HCT116 (cell line): ENCODE measurements at regions not wholly inside any gene's neighbourhood (a gene's known extent, or its start where the extent isn't known, plus 50 kb on each side); places are given as distances from the start of the nearest gene placed in this dataset.

Source experiments
- ATAC-seq: fragments of 200-7000 bp; cut with Tn5 transposase; 2 replicates; pipeline ENCODE4 v1.9.1; 2020; ENCODE audit warnings: mild to moderate bottlenecking, moderate library complexity
- BruUV-seq: library from RNA; stranded (reverse); fragments of 400-500 nt; replicated peaks from 2 replicates; lab custom pipeline; 2021; lab: Mats Ljungman, UMichigan
- CTCF ChIA-PET: fragments of 300-600 bp; sonication (Branson Sonifier 250); formaldehyde crosslinking; loops from one replicate; lab custom pipeline; 2021; ENCODE audit warnings: antibody characterized with exemption; lab: Charles Lee
- POLR2A ChIA-PET: fragments of 300-600, 350-600 bp; sonication (Branson Sonifier 250); formaldehyde crosslinking; loops from one replicate; lab custom pipeline; 2021; ENCODE audit warnings: antibody characterized with exemption; lab: Charles Lee
- RAD21 ChIA-PET, 2 experiments: fragments of 300-600 bp; sonication (Branson Sonifier 250); formaldehyde crosslinking; loops; one replicate each; lab custom pipeline; 2023; ENCODE audit warnings: low total read pairs in 2 of 2; ENCODE audit not compliant: uncharacterized antibody in 2 of 2, unreplicated experiment in 2 of 2, low non-redundant PET in 1 of 2; lab: Charles Lee
- DNase-seq: peaks from one replicate; pipeline ENCODE4 v3.0.0-alpha.2; 2010; ENCODE audit warnings: low read depth, low spot score
- H2AFZ ChIP-seq: fragments of 200-600 bp; shearing (Covaris generic), sonication (generic); 2 replicates; pipeline ENCODE4 v1.6.1; 2017; ENCODE audit warnings: low read depth, mixed run types, mixed read lengths, antibody characterized with exemption, low read length; ENCODE audit not compliant: poor library complexity, severe bottlenecking
- H3K27ac ChIP-seq: 2 replicates; pipeline ENCODE4 v1.5.1; 2012; ENCODE audit warnings: low read depth, low read length
- H3K27me3 ChIP-seq: fragments of 200-600 bp; sonication (generic); 2 replicates; pipeline ENCODE4 v1.6.1; 2016; ENCODE audit warnings: mixed run types, low read length, mixed read lengths; ENCODE audit not compliant: insufficient read depth
- H3K36me3 ChIP-seq, 2 experiments: fragments of 200-500 bp in 1 of 2; fragments of 200-600 bp in 1 of 2; sonication (Bioruptor generic) in 1 of 2; sonication (generic) in 1 of 2; 2 replicates each; pipeline versions ENCODE4 v1.5.1 to v1.6.1; 2014 to 2016; ENCODE audit warnings: low read length in 2 of 2, inconsistent platforms in 1 of 2, mixed read lengths in 1 of 2, mixed run types in 1 of 2; ENCODE audit not compliant: insufficient read depth in 2 of 2, control insufficient read depth in 1 of 2
- H3K4me1 ChIP-seq, 2 experiments: fragments of 200-600 bp in 1 of 2; sonication (generic) in 1 of 2; 2 replicates each; pipeline versions ENCODE4 v1.5.1 to v1.6.1; 2012 to 2017; ENCODE audit warnings: low read length in 2 of 2, inconsistent platforms in 1 of 2, mild to moderate bottlenecking in 1 of 2, mixed read lengths in 1 of 2, mixed run types in 1 of 2, moderate library complexity in 1 of 2; ENCODE audit not compliant: insufficient read depth in 2 of 2, control insufficient read depth in 1 of 2
- H3K4me2 ChIP-seq: fragments of 200-600 bp; sonication (generic); 2 replicates; pipeline ENCODE4 v1.6.1; 2017; ENCODE audit warnings: mixed run types, low read length, mixed read lengths
- H3K4me3 ChIP-seq, 2 experiments: fragments of 200-600 bp in 1 of 2; sonication (generic) in 1 of 2; replicated peaks in 1 of 2; 2 replicates each; pipeline ENCODE4 v1.5.1; 2011 to 2016; ENCODE audit warnings: low read length in 2 of 2, control low read depth in 1 of 2, low read depth in 1 of 2, mild to moderate bottlenecking in 1 of 2, mixed read lengths in 1 of 2, mixed run types in 1 of 2
- H3K79me2 ChIP-seq: fragments of 200-600 bp; sonication (generic); 2 replicates; pipeline ENCODE4 v1.6.1; 2017; ENCODE audit warnings: mild to moderate bottlenecking, mixed run types, low read length, moderate library complexity, mixed read lengths; ENCODE audit not compliant: insufficient read depth
- H3K9ac ChIP-seq: fragments of 200-600 bp; sonication (generic); 2 replicates; pipeline ENCODE4 v1.6.1; 2016; ENCODE audit warnings: low read length, mixed read lengths
- H3K9me2 ChIP-seq: fragments of 200-600 bp; sonication (generic), shearing (Covaris generic); 2 replicates; pipeline ENCODE4 v1.6.1; 2017; ENCODE audit warnings: mixed run types, mild to moderate bottlenecking, moderate library complexity; ENCODE audit not compliant: insufficient read depth
- H3K9me3 ChIP-seq, 2 experiments: fragments of 200-500 bp in 1 of 2; fragments of 200-600 bp in 1 of 2; sonication (Bioruptor generic) in 1 of 2; sonication (generic) in 1 of 2; 2 replicates each; pipeline ENCODE4 v1.6.1; 2014 to 2017; ENCODE audit warnings: low read length in 2 of 2, mixed read lengths in 2 of 2, inconsistent platforms in 1 of 2, low read depth in 1 of 2, mild to moderate bottlenecking in 1 of 2, mixed run types in 1 of 2, moderate library complexity in 1 of 2; ENCODE audit not compliant: control insufficient read depth in 1 of 2, insufficient read depth in 1 of 2
- H4K20me1 ChIP-seq: fragments of 200-600 bp; sonication (generic), shearing (Covaris generic); 2 replicates; pipeline ENCODE4 v1.6.1; 2017; ENCODE audit warnings: mixed run types, mild to moderate bottlenecking, moderate library complexity; ENCODE audit not compliant: insufficient read depth
- ELF1 ChIP-seq: IDR thresholded peaks from 2 replicates; pipeline ENCODE4 v1.6.1; 2012; ENCODE audit warnings: low read depth, borderline replicate concordance
- EZH2phosphoT487 ChIP-seq: fragments of 200-600 bp; IDR thresholded peaks from 2 replicates; pipeline ENCODE4 v1.6.1; 2018; ENCODE audit warnings: antibody characterized with exemption, borderline replicate concordance
- FOSL1 ChIP-seq: IDR thresholded peaks from 2 replicates; pipeline ENCODE4 v1.6.1; 2012; ENCODE audit warnings: low read depth
- RAD21 ChIP-seq: IDR thresholded peaks from 2 replicates; pipeline ENCODE4 v1.6.1; 2012; ENCODE audit warnings: low read depth, mild to moderate bottlenecking
- SIN3A ChIP-seq: IDR thresholded peaks from 2 replicates; pipeline ENCODE4 v1.6.1; 2012; ENCODE audit warnings: low read depth
- TCF7L2 ChIP-seq: IDR thresholded peaks from 2 replicates; pipeline ENCODE4 v1.7.0; 2011; ENCODE audit warnings: borderline replicate concordance, inconsistent platforms; ENCODE audit not compliant: insufficient read depth, insufficient read length; ENCODE audit errors: extremely low read depth
- YY1 ChIP-seq: IDR thresholded peaks from 2 replicates; pipeline ENCODE4 v1.6.1; 2011; ENCODE audit warnings: low read length, low read depth, moderate library complexity, mild to moderate bottlenecking; ENCODE audit not compliant: insufficient replicate concordance; ENCODE audit errors: extremely low read depth
- ZFX ChIP-seq: fragments of 450-650 bp; IDR thresholded peaks from 2 replicates; pipeline ENCODE4 v1.6.1; 2017
- intact Hi-C: fragments of 100-400 bp; cut with micrococcal nuclease; formaldehyde crosslinking; loops from 2 replicates; pipeline ENCODE4 v1.10.0; 2022
- TF ChIP-seq, protein P1 (sequence below): IDR thresholded peaks from 2 replicates; pipeline ENCODE4 v1.6.1; 2012; ENCODE audit warnings: low read depth
- TF ChIP-seq, protein P2 (sequence below), 3 experiments: fragments of 200-600 bp in 1 of 3; sonication (generic) in 1 of 3; IDR thresholded peaks in 2 of 3; conservative IDR thresholded peaks in 1 of 3; 2 replicates each; pipeline ENCODE4 v1.5.1; 2012 to 2017; ENCODE audit warnings: low read depth in 2 of 3, low read length in 2 of 3, antibody characterized with exemption in 1 of 3, borderline replicate concordance in 1 of 3, control low read depth in 1 of 3, mild to moderate bottlenecking in 1 of 3, mixed read lengths in 1 of 3, mixed run types in 1 of 3, moderate library complexity in 1 of 3; ENCODE audit not compliant: insufficient read depth in 1 of 3
- TF ChIP-seq, protein P3 (sequence below): IDR thresholded peaks from 2 replicates; pipeline ENCODE4 v1.6.1; 2012

DNA sequence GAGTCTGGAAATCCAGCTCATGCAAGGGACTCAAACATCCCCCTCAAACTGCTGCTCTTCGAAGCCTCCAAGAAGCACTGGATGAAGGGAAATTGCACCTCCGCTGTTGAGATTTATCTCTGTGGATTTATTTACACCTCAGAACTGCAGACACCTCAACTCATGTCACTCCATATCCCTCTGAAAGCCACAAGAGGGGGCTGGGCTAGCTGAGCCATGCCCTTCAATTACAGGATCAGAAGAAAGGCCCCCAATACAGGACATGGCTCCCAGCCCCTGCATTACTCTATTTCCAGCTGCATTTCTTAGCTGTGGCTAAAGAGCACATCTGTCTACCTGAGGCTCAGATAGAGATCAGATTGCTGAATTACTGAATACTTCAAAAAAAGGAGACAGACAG is 103.1 kb upstream of the DYNLRB2 start:
- Histone ChIP-seq H3K36me3 (no peaks in the 10 kb centered on the region), H3K4me1 (no peaks in the 10 kb centered on the region), H2AFZ (no peak overlapping the region), H3K27me3 (no peaks in the 10 kb centered on the region), H3K27ac (no peak overlapping the region), H3K4me3 (no peak overlapping the region), H3K79me2 (no peaks in the 10 kb centered on the region), H4K20me1 (no peaks in the 10 kb centered on the region), H3K9me3 (peaks cover 33 to 51% of the 10 kb centered on the region in 2 experiments; a peak in 2 of 4 replicates), H3K9ac (no peak overlapping the region), H3K4me2 (no peak overlapping the region), H3K9me2 (no peaks in the 10 kb centered on the region)
- ATAC-seq (no peak), DNase-seq (no peak)
- ChIA-PET CTCF (no interaction called here), RAD21 (no interaction called here), POLR2A (no interaction called here)
- BruUV-seq = no TSS peak
- TF ChIP-seq, protein P1, sequence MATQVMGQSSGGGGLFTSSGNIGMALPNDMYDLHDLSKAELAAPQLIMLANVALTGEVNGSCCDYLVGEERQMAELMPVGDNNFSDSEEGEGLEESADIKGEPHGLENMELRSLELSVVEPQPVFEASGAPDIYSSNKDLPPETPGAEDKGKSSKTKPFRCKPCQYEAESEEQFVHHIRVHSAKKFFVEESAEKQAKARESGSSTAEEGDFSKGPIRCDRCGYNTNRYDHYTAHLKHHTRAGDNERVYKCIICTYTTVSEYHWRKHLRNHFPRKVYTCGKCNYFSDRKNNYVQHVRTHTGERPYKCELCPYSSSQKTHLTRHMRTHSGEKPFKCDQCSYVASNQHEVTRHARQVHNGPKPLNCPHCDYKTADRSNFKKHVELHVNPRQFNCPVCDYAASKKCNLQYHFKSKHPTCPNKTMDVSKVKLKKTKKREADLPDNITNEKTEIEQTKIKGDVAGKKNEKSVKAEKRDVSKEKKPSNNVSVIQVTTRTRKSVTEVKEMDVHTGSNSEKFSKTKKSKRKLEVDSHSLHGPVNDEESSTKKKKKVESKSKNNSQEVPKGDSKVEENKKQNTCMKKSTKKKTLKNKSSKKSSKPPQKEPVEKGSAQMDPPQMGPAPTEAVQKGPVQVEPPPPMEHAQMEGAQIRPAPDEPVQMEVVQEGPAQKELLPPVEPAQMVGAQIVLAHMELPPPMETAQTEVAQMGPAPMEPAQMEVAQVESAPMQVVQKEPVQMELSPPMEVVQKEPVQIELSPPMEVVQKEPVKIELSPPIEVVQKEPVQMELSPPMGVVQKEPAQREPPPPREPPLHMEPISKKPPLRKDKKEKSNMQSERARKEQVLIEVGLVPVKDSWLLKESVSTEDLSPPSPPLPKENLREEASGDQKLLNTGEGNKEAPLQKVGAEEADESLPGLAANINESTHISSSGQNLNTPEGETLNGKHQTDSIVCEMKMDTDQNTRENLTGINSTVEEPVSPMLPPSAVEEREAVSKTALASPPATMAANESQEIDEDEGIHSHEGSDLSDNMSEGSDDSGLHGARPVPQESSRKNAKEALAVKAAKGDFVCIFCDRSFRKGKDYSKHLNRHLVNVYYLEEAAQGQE = no peak
- TF ChIP-seq TCF7L2 (no peak), RAD21 (no peak), YY1 (no peak), ELF1 (no peak), ZFX (no peak), FOSL1 (no peak), SIN3A (no peak), EZH2phosphoT487 (no peak)
- TF ChIP-seq, protein P2, sequence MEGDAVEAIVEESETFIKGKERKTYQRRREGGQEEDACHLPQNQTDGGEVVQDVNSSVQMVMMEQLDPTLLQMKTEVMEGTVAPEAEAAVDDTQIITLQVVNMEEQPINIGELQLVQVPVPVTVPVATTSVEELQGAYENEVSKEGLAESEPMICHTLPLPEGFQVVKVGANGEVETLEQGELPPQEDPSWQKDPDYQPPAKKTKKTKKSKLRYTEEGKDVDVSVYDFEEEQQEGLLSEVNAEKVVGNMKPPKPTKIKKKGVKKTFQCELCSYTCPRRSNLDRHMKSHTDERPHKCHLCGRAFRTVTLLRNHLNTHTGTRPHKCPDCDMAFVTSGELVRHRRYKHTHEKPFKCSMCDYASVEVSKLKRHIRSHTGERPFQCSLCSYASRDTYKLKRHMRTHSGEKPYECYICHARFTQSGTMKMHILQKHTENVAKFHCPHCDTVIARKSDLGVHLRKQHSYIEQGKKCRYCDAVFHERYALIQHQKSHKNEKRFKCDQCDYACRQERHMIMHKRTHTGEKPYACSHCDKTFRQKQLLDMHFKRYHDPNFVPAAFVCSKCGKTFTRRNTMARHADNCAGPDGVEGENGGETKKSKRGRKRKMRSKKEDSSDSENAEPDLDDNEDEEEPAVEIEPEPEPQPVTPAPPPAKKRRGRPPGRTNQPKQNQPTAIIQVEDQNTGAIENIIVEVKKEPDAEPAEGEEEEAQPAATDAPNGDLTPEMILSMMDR (IDR thresholded peaks at IDR 0.05 in 2 of 3, conservative IDR thresholded peaks at IDR 0.05 in 1 of 3; ENCODE audit: borderline replicate concordance in 1 of 3, insufficient read depth in 1 of 3, low read depth in 2 of 3, low read length in 2 of 3) = no peak
- TF ChIP-seq, protein P3, sequence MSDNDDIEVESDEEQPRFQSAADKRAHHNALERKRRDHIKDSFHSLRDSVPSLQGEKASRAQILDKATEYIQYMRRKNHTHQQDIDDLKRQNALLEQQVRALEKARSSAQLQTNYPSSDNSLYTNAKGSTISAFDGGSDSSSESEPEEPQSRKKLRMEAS = no peak
- intact Hi-C loops = no loop called here
